ENCODE measurements at regions not wholly inside any gene's neighbourhood (a gene's known extent, or its start where the extent isn't known, plus 50 kb on each side); places are given as distances from the start of the nearest gene placed in this dataset.

DNA sequence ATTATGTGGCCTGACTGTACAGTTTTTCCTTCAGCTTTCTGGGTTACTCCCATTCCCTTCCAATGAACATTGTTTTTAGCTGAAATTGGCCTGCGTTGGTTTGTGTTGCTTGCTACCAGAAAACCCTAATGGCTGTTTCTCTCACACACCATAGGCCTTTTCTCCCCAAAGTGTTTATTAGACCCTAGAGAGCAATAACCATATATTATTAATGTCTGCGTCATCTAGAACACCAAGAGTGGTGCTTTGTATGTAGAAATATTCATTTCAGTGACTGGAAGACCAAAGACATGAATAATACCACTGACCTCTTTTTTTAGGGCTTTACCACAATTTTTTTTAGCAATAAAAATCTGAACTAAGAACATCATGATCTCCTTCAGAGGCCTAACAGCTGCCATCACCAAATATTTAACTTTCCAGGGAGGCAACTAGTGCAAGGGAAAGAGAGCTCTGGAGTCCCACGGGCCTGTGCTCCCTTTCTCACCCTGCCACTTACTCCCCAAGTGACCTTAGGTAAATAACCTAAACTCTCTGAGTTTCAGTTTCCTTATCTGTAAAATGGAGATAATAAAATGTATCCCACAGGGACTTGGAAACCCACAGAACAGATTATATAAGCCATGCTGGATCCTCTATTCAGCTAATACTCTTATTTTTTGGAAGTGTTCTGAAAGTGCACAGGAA is 201.9 kb upstream of the ISL1 start:
- DNase-seq (ENCODE audit: extremely low read depth, low read depth) = no peak
- TF ChIP-seq, protein P1, sequence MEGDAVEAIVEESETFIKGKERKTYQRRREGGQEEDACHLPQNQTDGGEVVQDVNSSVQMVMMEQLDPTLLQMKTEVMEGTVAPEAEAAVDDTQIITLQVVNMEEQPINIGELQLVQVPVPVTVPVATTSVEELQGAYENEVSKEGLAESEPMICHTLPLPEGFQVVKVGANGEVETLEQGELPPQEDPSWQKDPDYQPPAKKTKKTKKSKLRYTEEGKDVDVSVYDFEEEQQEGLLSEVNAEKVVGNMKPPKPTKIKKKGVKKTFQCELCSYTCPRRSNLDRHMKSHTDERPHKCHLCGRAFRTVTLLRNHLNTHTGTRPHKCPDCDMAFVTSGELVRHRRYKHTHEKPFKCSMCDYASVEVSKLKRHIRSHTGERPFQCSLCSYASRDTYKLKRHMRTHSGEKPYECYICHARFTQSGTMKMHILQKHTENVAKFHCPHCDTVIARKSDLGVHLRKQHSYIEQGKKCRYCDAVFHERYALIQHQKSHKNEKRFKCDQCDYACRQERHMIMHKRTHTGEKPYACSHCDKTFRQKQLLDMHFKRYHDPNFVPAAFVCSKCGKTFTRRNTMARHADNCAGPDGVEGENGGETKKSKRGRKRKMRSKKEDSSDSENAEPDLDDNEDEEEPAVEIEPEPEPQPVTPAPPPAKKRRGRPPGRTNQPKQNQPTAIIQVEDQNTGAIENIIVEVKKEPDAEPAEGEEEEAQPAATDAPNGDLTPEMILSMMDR (IDR thresholded peaks at IDR 0.05; ENCODE audit: low read depth, low read length) = no peak

DNA sequence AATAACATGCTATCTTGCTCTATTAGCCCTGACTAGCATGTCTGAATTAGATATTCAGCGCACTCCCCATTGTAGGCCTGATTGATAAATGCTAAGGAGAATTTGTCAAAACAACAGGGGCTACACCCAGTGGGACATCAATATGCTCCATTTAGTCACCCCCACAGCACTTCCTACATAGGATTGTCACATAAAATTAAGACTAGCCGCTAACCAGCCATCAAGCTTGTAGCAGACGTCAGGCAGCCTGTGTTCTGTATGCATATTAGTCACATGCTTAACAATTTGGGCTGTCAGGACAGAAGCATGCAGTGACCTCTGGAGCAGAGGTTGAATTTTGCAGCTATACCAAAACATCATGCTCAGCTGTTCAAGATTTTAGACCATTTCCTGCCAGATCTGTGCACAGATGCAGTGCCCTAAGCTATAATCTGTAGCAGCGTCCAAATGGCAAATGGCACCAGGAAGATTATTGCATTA is 197.4 kb upstream of the ISL1 start:
- TF ChIP-seq, protein P1 (IDR thresholded peaks at IDR 0.05; ENCODE audit: low read depth, low read length) = no peak
- DNase-seq (ENCODE audit: extremely low read depth, low read depth) = no peak

DNA sequence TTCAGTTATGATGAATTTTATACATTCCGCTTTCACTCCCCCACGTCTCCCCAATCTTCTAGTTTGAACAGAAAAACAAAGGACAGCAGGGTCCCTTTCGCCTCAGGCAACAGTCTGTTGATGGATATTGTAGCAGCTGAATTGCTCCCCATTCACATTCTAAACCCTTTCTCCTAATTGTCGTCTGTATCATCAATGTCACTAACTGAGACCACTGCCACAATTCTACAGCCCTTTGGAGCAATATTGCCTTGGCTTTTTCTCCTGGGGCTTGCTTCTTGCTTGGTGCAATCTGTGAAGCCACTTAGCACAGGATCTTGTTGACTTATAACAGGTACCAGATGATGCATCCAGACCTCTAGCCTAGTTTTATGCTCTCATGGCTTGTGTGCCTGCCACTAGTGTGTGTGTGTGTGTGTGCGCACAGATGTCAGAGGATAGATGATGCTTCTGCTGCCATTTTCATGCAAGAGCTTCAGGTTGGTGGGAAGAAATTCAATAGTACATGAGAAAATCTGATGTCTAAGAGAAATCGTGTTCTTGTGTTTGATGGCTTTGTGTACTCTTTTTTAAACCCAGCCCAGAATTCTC is 195.2 kb upstream of the ISL1 start:
- no peak for DNase-seq (ENCODE audit: extremely low read depth, low read depth)
- TF ChIP-seq, protein P1 (IDR thresholded peaks at IDR 0.05; ENCODE audit: low read depth, low read length) = no peak

DNA sequence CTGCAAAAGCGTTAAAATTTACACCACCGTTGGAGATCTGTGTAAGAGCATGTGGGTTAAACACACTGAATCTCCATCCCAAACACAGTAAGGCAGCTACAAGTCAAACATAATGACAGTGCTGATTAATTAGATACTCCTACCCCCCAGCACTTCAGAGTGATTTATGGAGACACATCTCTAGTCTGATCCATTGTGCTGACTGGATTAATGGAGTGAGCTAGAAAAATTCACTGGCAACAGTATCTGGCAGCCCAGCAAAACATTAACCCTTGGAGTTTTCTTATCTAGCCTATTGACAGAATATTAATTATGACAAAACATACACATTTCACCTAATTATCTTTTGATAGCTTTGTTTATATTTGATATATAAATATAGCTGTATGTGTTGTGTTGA is 188.6 kb upstream of the ISL1 start:
- TF ChIP-seq, protein P1 (IDR thresholded peaks at IDR 0.05; ENCODE audit: low read depth, low read length) = no peak
- no peak for DNase-seq (ENCODE audit: extremely low read depth, low read depth)

DNA sequence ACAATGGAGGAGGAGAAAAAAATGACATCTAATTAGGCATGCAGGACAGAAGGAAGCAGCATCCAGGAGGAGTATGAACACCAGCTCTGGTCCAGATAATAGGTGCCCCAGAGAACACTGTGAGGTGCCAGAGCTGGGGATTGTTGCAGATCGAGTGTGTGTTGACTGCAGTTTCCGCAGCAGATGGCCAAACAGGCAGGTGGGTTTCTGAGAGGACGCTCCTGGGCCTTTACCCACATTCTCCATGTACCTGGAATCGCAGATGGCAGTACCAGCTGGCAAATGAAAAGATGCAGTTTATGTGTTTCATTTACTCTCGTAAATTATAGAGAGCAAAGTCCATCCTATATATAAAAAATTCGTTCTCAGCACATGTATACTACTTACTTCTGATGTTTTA is 182.2 kb upstream of the ISL1 start:
- DNase-seq (ENCODE audit: extremely low read depth, low read depth) = no peak
- TF ChIP-seq, protein P1 (IDR thresholded peaks at IDR 0.05; ENCODE audit: low read depth, low read length) = no peak

DNA sequence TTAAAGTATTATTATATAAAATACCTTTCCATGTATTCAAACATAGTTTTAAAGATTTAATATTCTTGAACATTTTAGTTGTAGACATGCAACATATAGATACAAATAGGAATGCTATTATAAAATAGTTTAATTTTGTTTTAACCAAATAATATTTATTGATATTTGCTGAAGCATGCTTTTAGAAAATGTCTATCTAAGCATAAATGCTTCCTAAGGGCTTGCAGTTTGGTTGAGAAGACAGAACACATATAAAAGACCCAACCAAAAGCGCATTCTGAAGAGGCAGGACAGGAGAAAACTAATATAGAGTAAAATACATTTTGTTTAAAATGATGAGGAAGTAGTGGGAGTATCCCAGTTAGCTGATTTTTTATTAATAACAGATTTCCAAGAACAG is 181.5 kb upstream of the ISL1 start:
- TF ChIP-seq, protein P1 (IDR thresholded peaks at IDR 0.05; ENCODE audit: low read depth, low read length) = no peak
- no peak for DNase-seq (ENCODE audit: extremely low read depth, low read depth)

DNA sequence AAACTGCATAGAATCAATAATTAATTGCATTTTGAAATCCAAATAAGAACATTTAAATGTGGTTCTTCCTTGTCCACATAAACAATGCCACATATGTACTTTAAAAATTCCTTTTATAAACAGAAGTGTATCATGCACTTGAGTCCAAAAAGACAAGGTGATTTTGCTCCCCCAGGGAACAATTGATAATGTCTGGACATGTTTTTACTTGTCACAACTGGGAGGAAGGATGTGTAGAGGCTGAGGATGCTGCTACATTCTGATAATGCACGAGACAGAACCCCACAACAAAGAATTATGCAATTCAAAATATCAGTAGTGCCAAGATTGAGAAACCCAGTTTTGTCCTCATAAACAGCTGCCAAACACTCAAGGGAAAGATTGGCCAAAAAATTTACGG is 181.1 kb upstream of the ISL1 start:
- TF ChIP-seq, protein P1 (IDR thresholded peaks at IDR 0.05; ENCODE audit: low read depth, low read length) = no peak
- no peak for DNase-seq (ENCODE audit: extremely low read depth, low read depth)

Measured in AG09319 (cell line).